GM23338 (cell line): ENCODE measurements at regions not wholly inside any gene's neighbourhood (a gene's known extent, or its start where the extent isn't known, plus 50 kb on each side); places are given as distances from the start of the nearest gene placed in this dataset.

Experiments used
- ATAC-seq: fragments of 200-7000 bp; cut with Tn5 transposase; 3 replicates; pipeline ENCODE4 v1.9.1; 2020
- DNase-seq: peaks from one replicate; pipeline ENCODE4 v3.0.0-alpha.2; 2015; ENCODE audit warnings: low spot score
- H2AFZ ChIP-seq: fragments of 200-600 bp; sonication (generic); 2 replicates; pipeline ENCODE4 v1.8.0; 2016; ENCODE audit warnings: antibody characterized with exemption, mild to moderate bottlenecking, moderate library complexity
- H3F3A ChIP-seq: fragments of 200-600 bp; sonication (generic); replicated peaks from 2 replicates; pipeline ENCODE4 v1.8.0; 2017; ENCODE audit warnings: antibody characterized with exemption, mixed run types, low read depth
- H3K27ac ChIP-seq: fragments of 200-600 bp; sonication (generic); 2 replicates; pipeline ENCODE4 v1.6.1; 2016; ENCODE audit warnings: low read depth
- H3K27me3 ChIP-seq: fragments of 200-600 bp; sonication (generic); 2 replicates; pipeline ENCODE4 v1.8.0; 2016; ENCODE audit warnings: mild to moderate bottlenecking, mixed run types, moderate library complexity; ENCODE audit not compliant: insufficient read depth
- H3K36me3 ChIP-seq: fragments of 200-600 bp; sonication (generic); 2 replicates; pipeline ENCODE4 v1.8.0; 2016; ENCODE audit warnings: mild to moderate bottlenecking; ENCODE audit not compliant: insufficient read depth
- H3K4me1 ChIP-seq: fragments of 200-600 bp; sonication (generic); 2 replicates; pipeline ENCODE4 v1.8.0; 2016; ENCODE audit warnings: mild to moderate bottlenecking, moderate library complexity; ENCODE audit not compliant: insufficient read depth
- H3K4me2 ChIP-seq: fragments of 200-600 bp; sonication (generic); 2 replicates; pipeline ENCODE4 v1.7.1; 2017; ENCODE audit warnings: mixed run types
- H3K4me3 ChIP-seq: fragments of 200-600 bp; sonication (generic); 2 replicates; pipeline ENCODE4 v1.6.1; 2016; ENCODE audit warnings: mixed run types
- H3K79me2 ChIP-seq: fragments of 200-600 bp; sonication (generic); replicated peaks from 2 replicates; pipeline ENCODE4 v1.8.0; 2017; ENCODE audit warnings: mild to moderate bottlenecking; ENCODE audit not compliant: insufficient read depth
- H3K9me2 ChIP-seq: fragments of 200-600 bp; sonication (generic); 2 replicates; pipeline ENCODE4 v1.8.0; 2017; ENCODE audit not compliant: insufficient read depth
- H4K20me1 ChIP-seq: fragments of 200-600 bp; sonication (generic); replicated peaks from 2 replicates; pipeline ENCODE4 v1.8.0; 2017; ENCODE audit warnings: mild to moderate bottlenecking; ENCODE audit not compliant: insufficient read depth
- H3K27ac Mint-ChIP-seq: 2 replicates; pipeline ENCODE4 v1.8.0; 2020; ENCODE audit warnings: inconsistent platforms, mild to moderate bottlenecking, moderate library complexity, mixed read lengths
- H3K27me3 Mint-ChIP-seq: 3 replicates; pipeline ENCODE4 v1.8.0; 2022; ENCODE audit warnings: low read depth, mild to moderate bottlenecking, moderate library complexity, mixed read lengths, inconsistent platforms; ENCODE audit not compliant: insufficient read depth, poor library complexity
- H3K36me3 Mint-ChIP-seq: 3 replicates; pipeline ENCODE4 v1.8.0; 2021; ENCODE audit warnings: low read depth, mild to moderate bottlenecking, inconsistent platforms, moderate library complexity, mixed read lengths
- H3K4me1 Mint-ChIP-seq: 3 replicates; pipeline ENCODE4 v1.8.0; 2020; ENCODE audit warnings: mild to moderate bottlenecking, inconsistent platforms, mixed read lengths
- H3K4me3 Mint-ChIP-seq: 3 replicates; pipeline ENCODE4 v1.8.0; 2021; ENCODE audit warnings: moderate library complexity, mild to moderate bottlenecking, inconsistent platforms, mixed read lengths
- H3K9me3 Mint-ChIP-seq: 3 replicates; pipeline ENCODE4 v1.8.0; 2020; ENCODE audit warnings: moderate library complexity, mild to moderate bottlenecking, inconsistent platforms, mixed read lengths
- CREB1 ChIP-seq: fragments of 250-450 bp; sonication (Bioruptor Pico); IDR thresholded peaks from 2 replicates; pipeline ENCODE4 v1.5.0; 2020; ENCODE audit warnings: low read depth, mild to moderate bottlenecking, moderate library complexity
- EZH2phosphoT487 ChIP-seq: fragments of 200-600 bp; sonication (generic); IDR thresholded peaks from one replicate; pipeline ENCODE4 v1.8.1; 2018; ENCODE audit warnings: antibody characterized with exemption; ENCODE audit not compliant: unreplicated experiment
- JUNB ChIP-seq: IDR thresholded peaks from one replicate; pipeline ENCODE4 v1.6.1; 2016; ENCODE audit warnings: antibody characterized with exemption; ENCODE audit not compliant: unreplicated experiment
- POLR2AphosphoS5 ChIP-seq: IDR thresholded peaks from 2 replicates; pipeline ENCODE4 v1.6.1; 2016; ENCODE audit warnings: antibody characterized with exemption, low read depth
- ZNF114 ChIP-seq: fragments of 250-450 bp; sonication (Bioruptor Pico); IDR thresholded peaks from 2 replicates; pipeline ENCODE4 v1.5.0; 2020; ENCODE audit warnings: mild to moderate bottlenecking, moderate library complexity
- TF ChIP-seq, protein P1 (sequence below): IDR thresholded peaks from one replicate; pipeline ENCODE4 v1.6.1; 2018; ENCODE audit warnings: antibody characterized with exemption; ENCODE audit not compliant: unreplicated experiment
- TF ChIP-seq, protein P2 (sequence below), 2 experiments: fragments of 200-600 bp in 1 of 2; sonication (generic) in 1 of 2; conservative IDR thresholded peaks; 2 replicates each; pipeline versions ENCODE4 v1.5.1 to v1.6.1; 2016 to 2017; ENCODE audit warnings: antibody characterized with exemption in 2 of 2, low read depth in 2 of 2, mild to moderate bottlenecking in 2 of 2, moderate library complexity in 1 of 2
- TF ChIP-seq, protein P3 (sequence below): IDR thresholded peaks from 2 replicates; pipeline ENCODE4 v1.6.1; 2016; ENCODE audit warnings: antibody characterized with exemption

DNA sequence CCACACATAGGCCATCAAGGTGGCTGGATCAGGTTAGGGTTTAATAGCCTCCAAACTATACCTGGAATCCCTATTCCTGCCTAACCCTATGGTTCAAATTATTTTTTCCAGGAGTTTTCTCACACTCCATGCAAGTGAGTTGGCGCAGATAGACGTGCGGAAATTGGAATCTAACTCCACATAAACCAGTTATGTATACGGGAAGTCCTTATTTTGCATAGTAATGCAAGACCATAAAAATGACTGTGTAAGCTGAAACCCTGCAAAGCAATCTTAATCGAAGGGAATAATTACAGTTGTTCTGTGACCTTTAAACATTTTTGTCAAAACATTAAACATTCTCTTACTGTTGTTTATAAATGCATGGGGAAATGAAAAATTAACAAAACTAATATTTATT lies 200.1 kb upstream of the SIX2 start (continued):
- TF ChIP-seq, protein P1, sequence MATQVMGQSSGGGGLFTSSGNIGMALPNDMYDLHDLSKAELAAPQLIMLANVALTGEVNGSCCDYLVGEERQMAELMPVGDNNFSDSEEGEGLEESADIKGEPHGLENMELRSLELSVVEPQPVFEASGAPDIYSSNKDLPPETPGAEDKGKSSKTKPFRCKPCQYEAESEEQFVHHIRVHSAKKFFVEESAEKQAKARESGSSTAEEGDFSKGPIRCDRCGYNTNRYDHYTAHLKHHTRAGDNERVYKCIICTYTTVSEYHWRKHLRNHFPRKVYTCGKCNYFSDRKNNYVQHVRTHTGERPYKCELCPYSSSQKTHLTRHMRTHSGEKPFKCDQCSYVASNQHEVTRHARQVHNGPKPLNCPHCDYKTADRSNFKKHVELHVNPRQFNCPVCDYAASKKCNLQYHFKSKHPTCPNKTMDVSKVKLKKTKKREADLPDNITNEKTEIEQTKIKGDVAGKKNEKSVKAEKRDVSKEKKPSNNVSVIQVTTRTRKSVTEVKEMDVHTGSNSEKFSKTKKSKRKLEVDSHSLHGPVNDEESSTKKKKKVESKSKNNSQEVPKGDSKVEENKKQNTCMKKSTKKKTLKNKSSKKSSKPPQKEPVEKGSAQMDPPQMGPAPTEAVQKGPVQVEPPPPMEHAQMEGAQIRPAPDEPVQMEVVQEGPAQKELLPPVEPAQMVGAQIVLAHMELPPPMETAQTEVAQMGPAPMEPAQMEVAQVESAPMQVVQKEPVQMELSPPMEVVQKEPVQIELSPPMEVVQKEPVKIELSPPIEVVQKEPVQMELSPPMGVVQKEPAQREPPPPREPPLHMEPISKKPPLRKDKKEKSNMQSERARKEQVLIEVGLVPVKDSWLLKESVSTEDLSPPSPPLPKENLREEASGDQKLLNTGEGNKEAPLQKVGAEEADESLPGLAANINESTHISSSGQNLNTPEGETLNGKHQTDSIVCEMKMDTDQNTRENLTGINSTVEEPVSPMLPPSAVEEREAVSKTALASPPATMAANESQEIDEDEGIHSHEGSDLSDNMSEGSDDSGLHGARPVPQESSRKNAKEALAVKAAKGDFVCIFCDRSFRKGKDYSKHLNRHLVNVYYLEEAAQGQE: no peak
- TF ChIP-seq ZNF114 (CRISPR knock-in tag) (no peak), CREB1 (no peak), EZH2phosphoT487 (no peak), JUNB (no peak)
- TF ChIP-seq, protein P2, sequence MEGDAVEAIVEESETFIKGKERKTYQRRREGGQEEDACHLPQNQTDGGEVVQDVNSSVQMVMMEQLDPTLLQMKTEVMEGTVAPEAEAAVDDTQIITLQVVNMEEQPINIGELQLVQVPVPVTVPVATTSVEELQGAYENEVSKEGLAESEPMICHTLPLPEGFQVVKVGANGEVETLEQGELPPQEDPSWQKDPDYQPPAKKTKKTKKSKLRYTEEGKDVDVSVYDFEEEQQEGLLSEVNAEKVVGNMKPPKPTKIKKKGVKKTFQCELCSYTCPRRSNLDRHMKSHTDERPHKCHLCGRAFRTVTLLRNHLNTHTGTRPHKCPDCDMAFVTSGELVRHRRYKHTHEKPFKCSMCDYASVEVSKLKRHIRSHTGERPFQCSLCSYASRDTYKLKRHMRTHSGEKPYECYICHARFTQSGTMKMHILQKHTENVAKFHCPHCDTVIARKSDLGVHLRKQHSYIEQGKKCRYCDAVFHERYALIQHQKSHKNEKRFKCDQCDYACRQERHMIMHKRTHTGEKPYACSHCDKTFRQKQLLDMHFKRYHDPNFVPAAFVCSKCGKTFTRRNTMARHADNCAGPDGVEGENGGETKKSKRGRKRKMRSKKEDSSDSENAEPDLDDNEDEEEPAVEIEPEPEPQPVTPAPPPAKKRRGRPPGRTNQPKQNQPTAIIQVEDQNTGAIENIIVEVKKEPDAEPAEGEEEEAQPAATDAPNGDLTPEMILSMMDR (conservative IDR thresholded peaks at IDR 0.05; ENCODE audit: low read depth in 2 of 2): no peak
- TF ChIP-seq, protein P3, sequence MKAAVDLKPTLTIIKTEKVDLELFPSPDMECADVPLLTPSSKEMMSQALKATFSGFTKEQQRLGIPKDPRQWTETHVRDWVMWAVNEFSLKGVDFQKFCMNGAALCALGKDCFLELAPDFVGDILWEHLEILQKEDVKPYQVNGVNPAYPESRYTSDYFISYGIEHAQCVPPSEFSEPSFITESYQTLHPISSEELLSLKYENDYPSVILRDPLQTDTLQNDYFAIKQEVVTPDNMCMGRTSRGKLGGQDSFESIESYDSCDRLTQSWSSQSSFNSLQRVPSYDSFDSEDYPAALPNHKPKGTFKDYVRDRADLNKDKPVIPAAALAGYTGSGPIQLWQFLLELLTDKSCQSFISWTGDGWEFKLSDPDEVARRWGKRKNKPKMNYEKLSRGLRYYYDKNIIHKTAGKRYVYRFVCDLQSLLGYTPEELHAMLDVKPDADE: no peak

DNA sequence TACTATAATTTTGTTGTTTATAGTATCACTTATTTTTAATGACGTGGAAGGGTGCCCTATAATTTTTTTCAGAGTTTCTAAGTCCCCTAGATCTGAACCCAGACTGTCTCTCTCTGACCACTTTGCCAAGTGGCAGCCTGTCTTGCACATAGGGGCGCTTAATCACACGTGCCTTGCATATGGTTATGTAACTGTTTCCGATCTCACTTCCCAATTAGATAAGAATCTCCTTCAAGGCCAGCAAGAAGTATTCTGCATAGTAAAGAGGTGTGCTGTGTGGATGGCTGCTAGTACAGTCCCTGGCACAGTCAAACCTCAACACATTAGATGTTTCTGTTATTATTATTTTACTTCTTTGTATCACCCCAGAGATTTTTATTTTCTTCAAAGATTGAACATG lies 197.8 kb upstream of the SIX2 start:
- no peaks in the 10 kb centered on the region for H3K36me3 ChIP-seq
- H3K27me3 ChIP-seq: no peaks in the 10 kb centered on the region
- H3K27me3 Mint-ChIP-seq: peaks cover 2% of the 10 kb centered on the region
- H2AFZ ChIP-seq: no peak overlapping the region
- no peak overlapping the region for H3K4me3 ChIP-seq
- no peaks in the 10 kb centered on the region for H3F3A ChIP-seq
- no peak for ATAC-seq
- no peaks in the 10 kb centered on the region; the same call in 2 of the 3 replicates for H3K4me1 Mint-ChIP-seq
- H3K4me3 Mint-ChIP-seq: no peak overlapping the region
- no peak for TF ChIP-seq POLR2AphosphoS5
- no peak for TF ChIP-seq ZNF114 (CRISPR knock-in tag)
- TF ChIP-seq, protein P3: no peak
- TF ChIP-seq, protein P1: no peak
- no peak for TF ChIP-seq CREB1
- no peaks in the 10 kb centered on the region for H3K36me3 Mint-ChIP-seq
- H3K27ac ChIP-seq: no peak overlapping the region
- no peak for DNase-seq
- no peaks in the 10 kb centered on the region for H3K4me1 ChIP-seq
- no peaks in the 10 kb centered on the region for H3K79me2 ChIP-seq
- no peaks in the 10 kb centered on the region for H4K20me1 ChIP-seq
- no peak overlapping the region for H3K27ac Mint-ChIP-seq
- H3K4me2 ChIP-seq: no peak overlapping the region
- no peaks in the 10 kb centered on the region for H3K9me3 Mint-ChIP-seq
- H3K9me2 ChIP-seq: 0 out of 2 replicates have a peak, but pooled peaks cover 5% of the 10 kb centered on the region
